ENCODE measurements at regions not wholly inside any gene's neighbourhood (a gene's known extent, or its start where the extent isn't known, plus 50 kb on each side); places are given as distances from the start of the nearest gene placed in this dataset.
"Not testable (repeated sequence)": the region's sequence is repeated elsewhere in the genome, so short reads cannot be mapped to it uniquely, and the experiment has no call there.

DNA sequence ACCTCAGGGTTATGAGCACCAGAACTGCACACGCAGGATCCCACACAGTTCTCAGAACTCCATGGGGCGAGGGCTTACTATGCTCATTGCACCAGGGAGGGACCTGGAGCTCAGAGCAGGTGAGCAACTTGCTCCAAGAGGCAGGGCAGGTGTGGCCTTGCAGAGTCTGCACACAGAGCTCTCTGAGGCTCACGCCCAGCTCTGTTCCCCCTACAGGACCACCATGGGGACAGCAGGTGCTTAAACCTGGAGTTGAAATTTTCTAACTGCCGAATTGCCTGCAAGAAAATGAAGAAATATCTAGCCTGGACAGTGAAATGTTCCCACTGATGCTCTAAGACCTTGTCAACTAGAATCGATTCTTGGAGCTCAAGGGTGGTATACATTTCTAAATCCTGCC, 49.9 kb upstream of the MSMB start:
- DNase-seq, result not testable (repeated sequence)

GRCh38 chr10:46096446-46096845, 50.4 kb upstream of the MSMB start:
- no peak for DNase-seq

DNA sequence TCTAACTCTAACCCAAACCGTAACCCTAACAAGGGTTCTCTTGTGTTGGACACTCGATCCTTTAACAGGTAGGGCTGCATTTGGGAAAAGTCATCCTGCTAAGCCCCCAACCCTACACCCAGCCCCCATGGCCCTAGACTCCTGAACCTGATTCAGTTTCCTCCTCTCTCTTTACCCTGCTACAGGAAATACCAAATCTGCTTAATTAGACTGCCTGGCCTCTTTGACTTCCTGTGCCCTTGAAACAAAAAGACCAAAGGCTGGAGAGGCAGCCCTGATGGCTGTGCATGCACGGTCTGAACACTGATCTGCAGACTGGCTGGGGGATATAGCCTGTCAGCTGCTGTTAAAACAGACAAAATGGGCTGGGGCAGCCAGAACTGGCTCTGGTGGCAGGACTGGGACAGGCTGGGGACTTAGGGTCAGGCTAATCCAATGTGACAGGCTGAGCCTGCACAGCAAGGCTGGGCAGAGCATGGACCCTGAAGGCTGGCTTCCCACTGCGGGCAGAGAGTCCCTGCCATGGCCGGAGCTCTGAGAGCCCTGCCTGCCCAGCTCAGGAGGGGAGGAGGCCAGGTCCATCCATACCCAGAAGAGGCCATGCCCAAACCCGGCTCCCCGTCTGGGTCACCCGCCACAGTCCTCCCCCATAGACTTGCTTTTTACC, 51.0 kb upstream of the MSMB start:
- no peak for DNase-seq

GRCh38 chr10:46097576-46098317, 51.7 kb upstream of the MSMB start:
- DNase-seq, result no peak

- no peak for DNase-seq
Measured at GRCh38 chr10:46098386-46098785, 52.3 kb upstream of the MSMB start.

GRCh38 chr10:46098925-46099324, 52.9 kb upstream of the MSMB start:
- DNase-seq, result not testable (repeated sequence)

GRCh38 chr10:46104071-46104585, 58.1 kb upstream of the MSMB start:
- no peak for DNase-seq

DNA sequence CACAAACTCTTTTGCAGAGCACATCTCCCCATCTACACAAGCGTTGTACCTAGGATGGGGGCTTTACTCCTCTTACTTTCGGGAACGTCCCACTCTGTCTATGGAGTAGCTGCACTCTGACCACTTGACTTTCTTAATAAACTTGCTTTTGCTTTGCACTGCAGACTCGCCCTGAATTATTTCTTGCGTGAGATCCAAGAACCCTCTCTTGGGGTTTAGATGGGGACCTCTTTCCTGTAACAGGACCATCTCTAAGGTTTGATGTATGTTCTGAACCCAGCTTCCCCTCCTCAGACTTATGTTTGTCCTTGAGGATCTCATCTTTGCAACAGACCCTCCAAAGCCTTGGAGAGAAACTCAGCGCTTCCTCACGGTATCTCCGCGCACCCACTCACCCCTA, 59.3 kb upstream of the MSMB start:
- DNase-seq, result not testable (repeated sequence)

DNA sequence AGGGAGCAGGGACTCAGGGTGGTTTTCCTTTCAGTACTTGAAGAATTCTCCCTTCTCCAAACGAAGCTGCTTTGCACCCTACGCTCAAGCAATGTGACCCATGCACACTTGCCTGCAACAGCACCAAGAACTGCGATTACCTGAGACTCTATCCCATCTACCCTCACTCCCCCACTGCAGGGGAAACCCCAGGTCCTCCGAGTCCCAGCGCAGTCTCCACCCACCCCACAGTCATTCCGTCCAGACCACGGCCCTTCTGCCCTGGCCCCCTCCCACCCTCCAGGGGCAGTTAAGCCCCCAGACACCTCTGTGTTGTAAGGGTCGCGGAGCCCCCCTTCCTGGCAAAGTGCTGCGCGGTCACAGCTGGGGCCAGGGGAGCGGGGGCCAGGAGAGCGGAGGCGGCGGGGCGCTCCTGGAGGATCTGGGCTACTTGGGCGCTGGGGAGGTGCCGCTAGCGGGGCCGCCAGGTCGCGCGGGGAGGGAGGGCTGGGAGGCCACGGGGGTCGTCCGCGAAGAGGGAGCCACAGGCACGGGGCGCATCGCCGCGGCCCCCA, 59.9 kb upstream of the MSMB start:
- peak in 2 of 3 donors; percentile 32 to 35 for DNase-seq

DNA sequence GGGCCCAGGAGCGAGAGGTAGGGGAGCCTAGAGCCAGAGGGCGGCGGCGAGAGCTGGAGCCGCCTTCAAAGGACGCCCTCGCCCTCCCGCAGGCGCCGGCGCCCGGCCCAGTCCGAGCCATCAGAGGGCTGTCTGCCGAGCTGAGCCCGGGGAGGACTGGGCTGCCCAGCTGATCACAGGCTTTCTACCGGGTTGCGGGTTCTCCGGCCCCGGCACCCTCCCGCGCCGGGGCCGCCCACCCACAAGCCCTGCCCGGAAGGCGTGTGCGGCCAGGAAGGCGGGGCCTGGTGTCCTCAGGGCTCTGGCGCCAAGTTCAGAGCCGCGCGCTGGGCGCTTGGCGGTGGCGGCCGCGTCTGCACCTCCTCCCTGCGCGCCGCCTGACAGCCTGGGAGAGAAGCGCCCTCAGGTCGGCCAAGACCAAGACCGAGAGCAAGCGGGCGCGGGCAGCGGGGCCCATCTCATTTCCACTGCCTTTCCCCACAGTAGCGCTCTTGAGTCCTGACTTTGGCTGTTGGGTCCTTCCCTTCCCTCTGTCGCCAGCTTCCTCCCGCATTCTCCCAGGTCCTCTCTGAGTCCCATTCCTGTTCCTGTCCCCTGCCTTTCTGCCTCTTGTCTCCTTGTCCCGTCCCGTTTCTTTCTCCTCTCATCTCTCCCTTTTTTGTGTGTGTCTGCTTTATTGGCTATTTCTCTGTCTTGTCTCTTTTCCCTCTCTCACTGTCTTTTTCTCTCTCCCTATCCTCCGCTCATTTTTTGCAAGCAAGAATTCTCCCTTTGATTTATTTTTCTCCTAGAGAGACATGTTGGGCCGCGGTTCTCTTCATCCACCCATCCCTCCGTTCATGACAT, 60.6 kb upstream of the MSMB start:
- peak; percentile 59 to 83 (median 74) for DNase-seq

DNA sequence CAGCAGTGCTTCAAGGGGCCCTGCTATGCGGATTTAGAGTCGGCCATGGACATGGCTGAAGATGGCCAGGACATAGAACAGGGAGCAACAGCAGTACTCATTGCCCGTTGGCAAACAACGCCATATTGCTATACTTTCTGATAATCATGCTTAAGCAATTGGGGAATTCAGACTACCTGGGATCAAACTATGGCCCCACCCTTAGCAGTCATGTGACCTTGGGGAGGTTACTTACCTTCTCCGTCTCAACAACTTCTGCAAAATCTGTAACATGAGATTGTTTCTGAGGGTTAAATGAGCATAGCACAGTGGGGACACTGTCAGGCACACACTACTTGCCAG, 62.1 kb upstream of the MSMB start:
- DNase-seq, result not testable (repeated sequence)

DNA sequence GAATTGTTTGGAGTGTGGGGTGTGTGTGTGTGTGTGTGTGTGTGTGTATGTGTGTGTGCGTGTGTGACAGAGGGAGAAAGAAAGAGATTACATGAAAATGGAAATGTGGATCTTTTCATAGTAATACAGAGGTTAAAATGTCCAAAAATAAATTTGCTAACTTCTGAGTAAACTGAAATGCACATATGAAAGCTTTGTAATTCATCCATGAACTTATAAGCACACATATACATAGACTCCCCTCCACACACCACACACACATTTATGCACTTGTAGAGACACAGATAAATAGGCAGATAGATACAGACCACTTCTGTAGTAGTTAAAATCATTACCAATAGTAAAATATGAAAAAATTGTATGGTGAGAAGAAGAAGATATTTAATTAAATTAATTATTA, 108.2 kb upstream of the MSMB start:
- DNase-seq, result not testable (repeated sequence)

DNA sequence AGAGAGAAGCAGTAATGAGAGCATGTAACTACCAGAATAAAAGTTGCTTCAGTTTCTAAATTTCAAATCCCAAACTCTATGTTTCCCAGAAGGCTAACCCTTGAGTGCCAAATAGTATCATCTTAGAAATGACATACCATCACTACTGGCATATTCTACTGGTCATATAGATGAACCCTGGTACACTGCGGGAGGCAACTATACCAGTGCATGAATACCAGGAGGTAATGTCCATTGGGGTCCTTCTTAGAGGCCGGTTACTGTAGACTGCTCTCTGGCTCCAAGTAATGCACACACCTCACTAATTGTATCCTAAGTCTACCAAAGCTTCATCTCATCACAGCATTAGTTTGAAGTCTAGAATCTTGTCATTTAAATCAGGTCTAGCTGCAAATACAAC, 108.6 kb upstream of the MSMB start:
- not testable (repeated sequence) for DNase-seq

GRCh38 chr10:46156866-46157265, 110.8 kb upstream of the MSMB start:
- not testable (repeated sequence) for DNase-seq

DNA sequence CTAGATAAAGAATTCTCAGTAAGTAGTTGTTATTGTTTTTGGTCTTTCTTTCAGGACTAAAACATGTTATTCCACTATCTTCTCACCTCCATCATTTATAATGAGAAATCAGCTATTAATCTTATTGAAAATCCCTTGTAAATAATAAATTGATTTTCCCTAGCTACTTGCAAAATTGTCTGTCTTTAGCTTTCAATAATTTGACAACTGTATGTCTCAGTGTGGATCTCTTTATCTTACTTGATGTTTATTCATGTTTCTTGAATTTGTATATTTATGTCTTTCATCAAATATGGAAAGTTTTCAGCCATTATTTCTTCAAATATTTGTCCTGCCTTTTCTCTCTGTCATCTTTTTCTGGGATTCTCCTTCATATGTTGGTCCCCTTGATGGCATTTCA, 117.1 kb upstream of the ANTXRL start:
- DNase-seq, result no peak

DNA sequence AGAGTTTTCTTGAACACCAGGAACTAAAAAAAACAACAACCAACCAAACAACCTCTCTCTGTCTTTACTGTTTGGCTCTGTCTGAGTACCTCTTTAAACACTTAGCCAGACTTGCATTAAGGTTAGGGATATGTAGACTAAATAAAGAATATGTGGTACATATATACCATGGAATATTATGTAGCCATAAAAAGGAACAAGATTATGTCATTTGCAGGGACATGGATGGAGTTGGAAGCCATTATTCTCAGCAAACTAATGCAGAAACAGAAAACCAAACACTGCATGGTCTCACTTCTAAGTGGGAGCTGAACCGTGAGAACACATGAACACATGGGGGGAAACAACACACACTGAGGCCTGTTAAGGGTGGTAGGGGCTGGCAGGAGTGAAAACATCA, 116.0 kb upstream of the ANTXRL start:
- no peak for DNase-seq

GRCh38 chr10:46171661-46172060, 115.1 kb upstream of the ANTXRL start:
- DNase-seq, result no peak

DNA sequence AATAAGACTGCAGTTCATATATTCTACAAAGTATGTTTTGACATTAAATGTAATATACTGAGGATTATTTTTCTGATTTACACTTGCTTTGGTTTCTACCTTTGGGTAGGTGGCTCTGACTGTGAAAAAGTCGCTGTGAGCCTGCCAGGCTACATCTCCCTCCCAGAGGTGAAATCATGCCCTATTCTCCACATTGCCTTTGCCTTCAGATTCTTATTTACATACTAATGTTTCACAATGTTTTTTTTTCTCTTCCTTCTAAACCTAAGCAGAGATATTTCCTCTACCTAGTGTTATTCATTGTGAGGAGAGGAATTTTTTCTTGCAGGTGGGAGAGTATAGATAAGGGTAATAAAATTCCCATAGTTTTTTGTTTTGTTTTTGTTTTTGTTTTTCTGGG, 111.5 kb upstream of the ANTXRL start:
- no peak for DNase-seq

DNA sequence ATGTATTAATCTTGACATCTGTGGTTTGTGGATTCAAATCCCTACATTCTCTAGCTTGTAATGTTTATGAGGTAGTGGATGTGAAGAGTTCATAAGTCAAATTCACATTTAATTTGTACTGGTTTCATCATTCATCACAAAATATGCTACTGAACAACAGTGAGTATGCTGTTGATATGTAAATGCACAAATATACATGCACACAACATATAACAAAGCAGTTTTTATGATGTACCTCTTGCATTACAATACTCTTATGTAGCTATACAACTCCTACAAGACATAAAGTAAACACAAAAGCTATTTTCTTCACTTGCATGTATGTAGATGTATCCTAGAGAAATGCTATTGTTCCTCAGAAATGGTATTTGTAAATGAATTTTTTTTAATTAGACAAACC, 111.0 kb upstream of the ANTXRL start:
- DNase-seq, result no peak

- not testable (repeated sequence) for DNase-seq
Measured at GRCh38 chr10:46187431-46187830, 99.4 kb upstream of the ANTXRL start.

DNA sequence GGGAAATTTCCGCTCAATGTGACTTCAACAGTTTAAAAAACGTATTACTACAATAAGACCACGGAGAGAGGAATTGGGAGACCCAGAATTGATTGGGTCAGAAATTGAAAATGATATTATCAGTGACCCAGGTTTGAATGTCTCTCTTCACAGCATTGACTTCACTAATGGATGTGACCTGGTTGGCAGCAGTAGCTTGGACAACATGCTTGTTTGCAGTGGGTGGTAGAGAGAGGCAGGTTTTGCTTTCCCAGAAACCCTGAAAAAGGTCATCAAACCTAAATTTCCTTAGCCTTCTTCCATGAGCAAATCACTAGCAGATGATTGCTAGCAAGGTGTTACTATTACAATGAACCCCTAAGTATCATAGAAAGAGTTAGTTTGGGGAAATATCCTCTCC, 89.7 kb upstream of the ANTXRL start:
- DNase-seq, result no peak

- peak in 2 of 3 donors; percentile 13 to 25 for DNase-seq
Measured at GRCh38 chr10:46198516-46198915, 88.3 kb upstream of the ANTXRL start.

DNA sequence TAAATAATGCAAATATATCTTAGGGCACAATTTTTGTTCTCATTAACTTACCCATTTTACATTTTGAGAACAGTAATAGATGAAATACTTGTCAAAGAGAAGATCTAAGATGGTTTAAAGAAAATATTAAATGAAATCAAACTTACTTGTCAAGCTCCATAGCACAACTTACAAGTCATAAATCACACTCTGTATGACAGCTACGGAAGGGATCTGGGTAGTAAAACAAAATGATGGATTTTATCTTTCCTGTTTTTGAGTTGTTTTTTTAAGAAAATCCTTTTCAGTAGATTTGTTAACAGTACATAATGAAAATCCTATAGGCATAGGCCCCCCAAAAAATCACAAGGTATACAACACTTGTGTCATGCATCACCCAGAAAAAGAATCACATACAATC, 84.4 kb upstream of the ANTXRL start:
- not testable (repeated sequence) for DNase-seq
